HepG2 (cell line): ENCODE measurements at regions not wholly inside any gene's neighbourhood (a gene's known extent, or its start where the extent isn't known, plus 50 kb on each side); places are given as distances from the start of the nearest gene placed in this dataset.

Experiments
- ATAC-seq: fragments of 200-7000 bp; cut with Tn5 transposase; 3 replicates; pipeline ENCODE4 v1.9.1; 2020; ENCODE audit warnings: mild to moderate bottlenecking, moderate library complexity
- BruUV-seq: library from RNA; stranded (reverse); fragments of 400-500 nt; replicated peaks from 2 replicates; lab custom pipeline; 2021; lab: Mats Ljungman, UMichigan
- CTCF ChIA-PET: fragments of 300-600 bp; formaldehyde crosslinking; extraction: SDS; loops from one replicate; lab custom pipeline; 2021; ENCODE audit warnings: low total read pairs, inconsistent platforms, low intra/inter-chr PET ratio; lab: Yijun Ruan, JAX
- POLR2A ChIA-PET: fragments of 350-600 bp; sonication (Branson Sonifier 250); formaldehyde crosslinking; loops from one replicate; lab custom pipeline; 2020; ENCODE audit warnings: antibody characterized with exemption, inconsistent platforms; lab: Yijun Ruan, JAX
- DNase-seq: peaks from one replicate; pipeline ENCODE4 v3.0.0-alpha.2; 2015; ENCODE audit warnings: low spot score
- FAIRE-seq: peaks from 3 replicates; lab custom pipeline; 2011; peaks lifted over from hg19 to GRCh38; lab: Jason Lieb, UNC
- H2AFZ ChIP-seq: one replicate; pipeline ENCODE4 v1.6.1; 2011; ENCODE audit warnings: low read length, inconsistent platforms
- H3K27ac ChIP-seq: fragments of 300-600 bp; 3 replicates; pipeline ENCODE4 v1.8.0; 2011; ENCODE audit warnings: mixed run types, mild to moderate bottlenecking, mixed read lengths, low read length, inconsistent platforms; ENCODE audit not compliant: insufficient read depth; ENCODE audit errors: extremely low read length
- H3K27me3 ChIP-seq, 2 experiments: fragments of 200-600 bp in 1 of 2; 2 replicates in 1 of 2; 3 replicates in 1 of 2; pipeline versions ENCODE4 v1.6.0 to v1.8.0; 2011; ENCODE audit warnings: low read length in 2 of 2, mild to moderate bottlenecking in 2 of 2, moderate library complexity in 2 of 2, inconsistent platforms in 1 of 2; ENCODE audit not compliant: insufficient read depth in 2 of 2, control insufficient read depth in 1 of 2
- H3K36me3 ChIP-seq, 2 experiments: fragments of 200-600 bp in 1 of 2; replicated peaks in 1 of 2; 2 replicates in 1 of 2; 3 replicates in 1 of 2; pipeline versions ENCODE4 v1.5.1 to v1.8.0; 2011; ENCODE audit warnings: low read length in 2 of 2, inconsistent platforms in 1 of 2; ENCODE audit not compliant: insufficient read depth in 2 of 2, control insufficient read depth in 1 of 2
- H3K4me1 ChIP-seq: 2 replicates; pipeline ENCODE4 v1.5.1; 2012; ENCODE audit warnings: low read length, inconsistent platforms; ENCODE audit not compliant: insufficient read depth
- H3K4me2 ChIP-seq: 2 replicates; pipeline ENCODE4 v1.6.0; 2011; ENCODE audit warnings: low read depth, low read length, inconsistent platforms
- H3K4me3 ChIP-seq, 3 experiments: fragments of 200-600 bp in 1 of 3; sonication (generic), shearing (Covaris generic) in 1 of 3; replicated peaks in 1 of 3; 2 replicates each; pipeline ENCODE4 v1.5.1; 2011 to 2016; ENCODE audit warnings: low read length in 3 of 3, inconsistent platforms in 2 of 3, low read depth in 2 of 3, mild to moderate bottlenecking in 2 of 3, control low read depth in 1 of 3, mixed read lengths in 1 of 3; ENCODE audit not compliant: insufficient read depth in 1 of 3
- H3K79me2 ChIP-seq: one replicate; pipeline ENCODE4 v1.6.1; 2011; ENCODE audit warnings: low read length, inconsistent platforms; ENCODE audit not compliant: insufficient read depth
- H3K9ac ChIP-seq: 2 replicates; pipeline ENCODE4 v1.6.0; 2011; ENCODE audit warnings: mild to moderate bottlenecking, low read depth, low read length, inconsistent platforms; ENCODE audit not compliant: insufficient read depth
- H3K9me3 ChIP-seq: 2 replicates; pipeline ENCODE4 v1.5.1; 2012; ENCODE audit warnings: mild to moderate bottlenecking, low read length
- H4K20me1 ChIP-seq: 2 replicates; pipeline ENCODE4 v1.6.0; 2011; ENCODE audit warnings: inconsistent platforms, mild to moderate bottlenecking, low read length, moderate library complexity; ENCODE audit not compliant: insufficient read depth
- ARNT ChIP-seq: fragments of 450-650 bp; IDR thresholded peaks from 2 replicates; pipeline ENCODE4 v1.6.1; 2017
- BCL6 ChIP-seq: IDR thresholded peaks from 2 replicates; pipeline ENCODE4 v1.6.1; 2016; ENCODE audit warnings: missing genetic modification reagents, missing compliant biosample characterization
- KLF16 ChIP-seq, 2 experiments: sonication (generic) in 1 of 2; formaldehyde crosslinking in 1 of 2; IDR thresholded peaks; 2 replicates each; pipeline versions ENCODE4 v1.6.1 to v1.8.0; 2016 to 2023; ENCODE audit warnings: missing genetic modification reagents in 2 of 2, missing compliant biosample characterization in 1 of 2
- MED8 ChIP-seq: sonication (generic); formaldehyde crosslinking; IDR thresholded peaks from 2 replicates; pipeline ENCODE4 v1.8.1; 2023; ENCODE audit warnings: mild to moderate bottlenecking, missing genetic modification reagents; ENCODE audit not compliant: insufficient replicate concordance
- STAG1 ChIP-seq: sonication (generic); formaldehyde crosslinking; IDR thresholded peaks from 2 replicates; pipeline ENCODE4 v1.4.0; 2020; ENCODE audit warnings: missing genetic modification reagents
- TOE1 ChIP-seq: sonication (generic); formaldehyde crosslinking; IDR thresholded peaks from 2 replicates; pipeline ENCODE4 v1.4.0; 2020; ENCODE audit warnings: mild to moderate bottlenecking, missing genetic modification reagents
- ZNF253 ChIP-seq: sonication (generic); formaldehyde crosslinking; IDR thresholded peaks from 2 replicates; pipeline ENCODE4 v1.8.0; 2022; ENCODE audit warnings: mild to moderate bottlenecking, missing genetic modification reagents, borderline replicate concordance
- ZNF431 ChIP-seq: sonication (generic); formaldehyde crosslinking; IDR thresholded peaks from 2 replicates; pipeline ENCODE4 v1.9.0; 2022; ENCODE audit warnings: missing genetic modification reagents, low read depth, mild to moderate bottlenecking, borderline replicate concordance
- ZNF75D ChIP-seq: sonication (generic); formaldehyde crosslinking; IDR thresholded peaks from 2 replicates; pipeline ENCODE4 v1.8.1; 2023; ENCODE audit warnings: missing genetic modification reagents, mild to moderate bottlenecking, borderline replicate concordance
- WGBS: methylation state at CpG from one replicate; pipeline ENCODE4 v1.1.6; 2017; ENCODE audit warnings: low lambda C conversion rate; 5-methylcytosine and 5-hydroxymethylcytosine counted together
- in situ Hi-C: cut with HindIII; loops from 2 replicates; pipeline ENCODE4 v1.10.0; 2017; ENCODE audit warnings: low pct_unique_long_range_greater_than_20kb; ENCODE audit not compliant: extremely low pct_ligation_motif_present
- intact Hi-C: fragments of 100-400 bp; cut with micrococcal nuclease; formaldehyde crosslinking; loops from one replicate; pipeline ENCODE4 v1.10.0; 2022; ENCODE audit not compliant: unreplicated experiment
- TF ChIP-seq, protein P1 (sequence below): IDR thresholded peaks from 2 replicates; pipeline ENCODE4 v1.6.1; 2012; ENCODE audit warnings: low read depth, low read length, improper control_type of control experiment

DNA sequence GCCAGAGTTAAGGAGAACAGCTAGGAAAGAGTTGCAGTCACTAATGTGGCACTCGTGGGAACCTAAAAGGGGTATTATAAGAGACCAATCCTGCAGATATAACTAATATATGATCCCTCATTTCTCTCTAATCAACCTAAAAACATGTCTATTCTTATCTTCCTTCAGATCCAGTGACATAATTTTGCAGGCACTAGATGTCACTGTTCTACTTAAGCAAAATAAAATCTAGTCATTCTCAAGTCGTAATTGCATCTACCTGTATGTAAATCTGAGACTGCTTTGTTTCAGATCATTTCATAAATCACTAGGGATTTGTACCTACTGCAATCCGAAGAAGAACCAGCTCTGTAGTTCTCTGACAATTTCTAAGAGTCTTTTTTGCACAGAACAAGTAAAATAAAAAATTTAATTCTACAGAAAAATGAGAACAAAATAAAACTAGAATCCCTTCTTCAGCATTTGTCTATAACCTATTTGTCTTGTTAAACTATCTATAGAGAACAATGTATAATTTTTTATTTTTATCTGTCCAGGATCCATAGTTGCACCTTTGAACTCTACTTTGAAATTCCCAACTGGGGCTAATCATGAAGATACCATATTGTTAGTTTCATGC is 56.5 kb upstream of the ERBB4 start:
- 0% methylated on average over 3 of the region's 3 CpGs for WGBS
- FAIRE-seq: no peak
- in situ Hi-C loops: no loop called here
- Histone ChIP-seq H3K4me3 (no peak overlapping the region), H3K4me1 (no peaks in the 10 kb centered on the region), H3K9ac (no peak overlapping the region), H2AFZ (no peak overlapping the region), H4K20me1 (no peaks in the 10 kb centered on the region), H3K27ac (no peak overlapping the region), H3K9me3 (no peaks in the 10 kb centered on the region)
- ATAC-seq: peak; percentile 44; the same call in 2 of the 3 replicates
- intact Hi-C loops: no loop called here
- DNase-seq: peak; percentile 5
- no peak for TF ChIP-seq ZNF253 (CRISPR knock-in tag)
- 0 out of 2 replicates have a peak, but pooled peaks have one; percentile 15 for TF ChIP-seq STAG1 (CRISPR knock-in tag)
- TF ChIP-seq, all 625 proteins: peak for 1
- ChIA-PET CTCF (no interaction called here), POLR2A (no interaction called here)
- BruUV-seq: no TSS peak
- H3K79me2 ChIP-seq: no peaks in the 10 kb centered on the region
- no peak overlapping the region for H3K4me2 ChIP-seq
- no peaks in the 10 kb centered on the region for H3K36me3 ChIP-seq
- H3K27me3 ChIP-seq: no peaks in the 10 kb centered on the region; a peak in 1 of 5 replicates

DNA sequence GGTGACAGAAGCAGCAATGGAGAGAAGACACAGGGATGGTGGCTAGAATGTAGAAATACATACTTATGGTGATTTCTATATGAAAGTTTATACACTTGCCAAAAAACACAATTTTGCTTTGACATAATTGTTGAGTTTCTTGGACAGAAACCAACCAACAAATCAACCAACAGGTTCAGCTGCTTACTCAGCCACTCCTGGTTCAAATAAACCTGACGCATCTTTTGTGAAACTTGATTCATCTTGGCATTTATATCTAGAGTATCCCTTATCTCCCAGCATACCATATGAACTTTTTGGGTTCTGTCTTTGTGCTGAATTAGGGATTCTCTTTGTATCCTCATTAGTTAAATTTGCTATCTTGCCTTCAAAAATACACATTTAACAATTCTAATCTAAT is 54.1 kb upstream of the ERBB4 start:
- no TSS peak for BruUV-seq
- no peak overlapping the region for H3K4me2 ChIP-seq
- 21% methylated on average over 1 of the region's 1 CpG for WGBS

More for the DNA sequence above, 54.1 kb upstream of the ERBB4 start:
- DNase-seq: no peak
- no peaks in the 10 kb centered on the region; a peak in 1 of 5 replicates for H3K27me3 ChIP-seq
- no peaks in the 10 kb centered on the region for H3K9me3 ChIP-seq
- no peak for ATAC-seq
- no peaks in the 10 kb centered on the region for H3K36me3 ChIP-seq
- no peak for FAIRE-seq
- no peak overlapping the region for H3K9ac ChIP-seq
- ChIA-PET POLR2A (no interaction called here), CTCF (no interaction called here)
- no peaks in the 10 kb centered on the region for H3K79me2 ChIP-seq
- H3K4me1 ChIP-seq: no peaks in the 10 kb centered on the region
- no peak overlapping the region for H3K4me3 ChIP-seq
- in situ Hi-C loops: no loop called here
- H2AFZ ChIP-seq: no peak overlapping the region
- TF ChIP-seq ZNF431 (CRISPR knock-in tag) (no peak), TOE1 (no peak), ARNT (no peak), BCL6 (no peak), MED8 (no peak), ZNF75D (CRISPR knock-in tag) (no peak), KLF16 (CRISPR knock-in tag; IDR thresholded peaks at IDR 0.05) (no peak)
- TF ChIP-seq, protein P1, sequence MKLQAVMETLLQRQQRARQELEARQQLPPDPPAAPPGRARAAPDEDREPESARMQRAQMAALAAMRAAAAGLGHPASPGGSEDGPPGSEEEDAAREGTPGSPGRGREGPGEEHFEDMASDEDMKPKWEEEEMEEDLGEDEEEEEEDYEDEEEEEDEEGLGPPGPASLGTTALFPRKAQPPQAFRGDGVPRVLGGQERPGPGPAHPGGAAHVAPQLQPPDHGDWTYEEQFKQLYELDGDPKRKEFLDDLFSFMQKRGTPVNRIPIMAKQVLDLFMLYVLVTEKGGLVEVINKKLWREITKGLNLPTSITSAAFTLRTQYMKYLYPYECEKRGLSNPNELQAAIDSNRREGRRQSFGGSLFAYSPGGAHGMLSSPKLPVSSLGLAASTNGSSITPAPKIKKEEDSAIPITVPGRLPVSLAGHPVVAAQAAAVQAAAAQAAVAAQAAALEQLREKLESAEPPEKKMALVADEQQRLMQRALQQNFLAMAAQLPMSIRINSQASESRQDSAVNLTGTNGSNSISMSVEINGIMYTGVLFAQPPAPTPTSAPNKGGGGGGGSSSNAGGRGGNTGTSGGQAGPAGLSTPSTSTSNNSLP: no peak
- H4K20me1 ChIP-seq: no peaks in the 10 kb centered on the region
- intact Hi-C loops: no loop called here
- no peak overlapping the region for H3K27ac ChIP-seq
